SK-N-SH (cell line): ENCODE measurements at regions not wholly inside any gene's neighbourhood (a gene's known extent, or its start where the extent isn't known, plus 50 kb on each side); places are given as distances from the start of the nearest gene placed in this dataset.

ENCODE experiments used
- CTCF ChIA-PET: fragments of 300-600, 350-600 bp; formaldehyde crosslinking; extraction: SDS; loops from one replicate; lab custom pipeline; 2021; lab: Yijun Ruan, JAX
- POLR2A ChIA-PET: fragments of 350-600 bp; sonication (Branson Sonifier 250); formaldehyde crosslinking; extraction: SDS; loops from one replicate; lab custom pipeline; 2020; ENCODE audit warnings: antibody characterized with exemption, inconsistent platforms; lab: Yijun Ruan, JAX
- DNase-seq: peaks from one replicate; pipeline ENCODE4 v3.0.0; 2012
- H2AFZ ChIP-seq: fragments of 200-600 bp; sonication (generic); 2 replicates; pipeline ENCODE4 v1.8.1; 2016; ENCODE audit warnings: antibody characterized with exemption, mild to moderate bottlenecking, low read depth
- H3F3A ChIP-seq: fragments of 200-600 bp; sonication (generic); replicated peaks from 2 replicates; pipeline ENCODE3; 2016; ENCODE audit warnings: antibody characterized with exemption, mild to moderate bottlenecking; ENCODE audit not compliant: insufficient read depth
- H3K27ac ChIP-seq, 2 experiments: fragments of 200-500 bp in 1 of 2; fragments of 200-600 bp in 1 of 2; sonication (Bioruptor generic) in 1 of 2; sonication (generic), shearing (Covaris generic) in 1 of 2; 2 replicates each; pipeline versions ENCODE4 v1.5.1 to v1.6.1; 2014 to 2016; ENCODE audit warnings: low read depth in 2 of 2, inconsistent platforms in 1 of 2, low read length in 1 of 2, mild to moderate bottlenecking in 1 of 2, mixed read lengths in 1 of 2
- H3K27me3 ChIP-seq: fragments of 200-600 bp; sonication (generic), shearing (Covaris generic); 2 replicates; pipeline ENCODE4 v1.6.1; 2016; ENCODE audit warnings: mixed run types; ENCODE audit not compliant: insufficient read depth
- H3K36me3 ChIP-seq, 2 experiments: fragments of 200-500 bp in 1 of 2; fragments of 200-600 bp in 1 of 2; sonication (Bioruptor generic) in 1 of 2; sonication (generic) in 1 of 2; replicated peaks in 1 of 2; 2 replicates each; pipeline versions ENCODE3 to v1.5.1; 2014 to 2016; ENCODE audit warnings: low read length in 1 of 2, mild to moderate bottlenecking in 1 of 2; ENCODE audit not compliant: insufficient read depth in 2 of 2, control insufficient read depth in 1 of 2
- H3K4me1 ChIP-seq, 2 experiments: fragments of 200-500 bp in 1 of 2; fragments of 200-600 bp in 1 of 2; sonication (Bioruptor generic) in 1 of 2; sonication (generic), shearing (Covaris generic) in 1 of 2; 2 replicates each; pipeline versions ENCODE4 v1.5.1 to v1.6.1; 2014 to 2016; ENCODE audit warnings: low read depth in 1 of 2, low read length in 1 of 2, mixed run types in 1 of 2; ENCODE audit not compliant: insufficient read depth in 2 of 2, control insufficient read depth in 1 of 2
- H3K4me2 ChIP-seq: fragments of 200-600 bp; sonication (generic), shearing (Covaris generic); 2 replicates; pipeline ENCODE4 v1.6.1; 2017; ENCODE audit warnings: mixed run types
- H3K4me3 ChIP-seq, 2 experiments: fragments of 200-500 bp in 1 of 2; fragments of 200-600 bp in 1 of 2; sonication (Bioruptor generic) in 1 of 2; sonication (generic), shearing (Covaris generic) in 1 of 2; 2 replicates each; pipeline versions ENCODE4 v1.5.1 to v1.8.1; 2014 to 2016; ENCODE audit warnings: low read depth in 2 of 2, inconsistent platforms in 1 of 2, low read length in 1 of 2, mild to moderate bottlenecking in 1 of 2, mixed read lengths in 1 of 2, moderate library complexity in 1 of 2
- H3K79me2 ChIP-seq: fragments of 200-600 bp; sonication (generic); 2 replicates; pipeline ENCODE4 v1.8.1; 2017; ENCODE audit warnings: mild to moderate bottlenecking; ENCODE audit not compliant: insufficient read depth
- H3K9ac ChIP-seq: fragments of 200-600 bp; sonication (generic); 2 replicates; pipeline ENCODE4 v1.6.1; 2017; ENCODE audit warnings: mixed run types
- H3K9me2 ChIP-seq: fragments of 200-600 bp; sonication (generic); 2 replicates; pipeline ENCODE4 v1.6.1; 2017; ENCODE audit warnings: mixed run types
- H3K9me3 ChIP-seq: fragments of 200-600 bp; sonication (generic); 2 replicates; pipeline ENCODE4 v1.6.1; 2017; ENCODE audit warnings: mixed run types, mild to moderate bottlenecking, moderate library complexity
- H4K20me1 ChIP-seq: fragments of 200-600 bp; sonication (generic); 2 replicates; pipeline ENCODE4 v1.6.1; 2017; ENCODE audit warnings: mild to moderate bottlenecking, mixed run types; ENCODE audit not compliant: insufficient read depth
- CHD2 ChIP-seq: fragments of 150-350 bp; IDR thresholded peaks from 2 replicates; pipeline ENCODE4 v1.6.1; 2018; ENCODE audit warnings: low read length; ENCODE audit not compliant: partially characterized antibody
- ELF1 ChIP-seq: IDR thresholded peaks from 2 replicates; pipeline ENCODE4 v1.4.0; 2012
- EP300 ChIP-seq, 2 experiments: IDR thresholded peaks; 2 replicates each; pipeline versions ENCODE4 v1.4.0 to v1.6.1; 2012; ENCODE audit warnings: borderline replicate concordance in 1 of 2, low read depth in 1 of 2, low read length in 1 of 2
- FOXM1 ChIP-seq: IDR thresholded peaks from 2 replicates; pipeline ENCODE4 v1.4.0; 2012; ENCODE audit warnings: low read depth, mild to moderate bottlenecking
- GABPA ChIP-seq: IDR thresholded peaks from 2 replicates; pipeline ENCODE4 v1.4.0; 2012; ENCODE audit warnings: low read depth, mild to moderate bottlenecking
- GATA2 ChIP-seq: sonication (generic); formaldehyde crosslinking; IDR thresholded peaks from 2 replicates; pipeline ENCODE4 v1.5.0; 2020; ENCODE audit warnings: mild to moderate bottlenecking, missing genetic modification reagents
- RCOR1 ChIP-seq: fragments of 150-350 bp; IDR thresholded peaks from 2 replicates; pipeline ENCODE4 v1.6.1; 2017; ENCODE audit warnings: antibody characterized with exemption, low read length
- REST ChIP-seq: IDR thresholded peaks from 2 replicates; pipeline ENCODE4 v1.6.1; 2012; ENCODE audit warnings: mild to moderate bottlenecking, low read depth, low read length, moderate library complexity
- RFX5 ChIP-seq: IDR thresholded peaks from 2 replicates; pipeline ENCODE4 v1.6.1; 2012; ENCODE audit warnings: mild to moderate bottlenecking, improper control_type of control experiment, low read length
- RXRA ChIP-seq: IDR thresholded peaks from 2 replicates; pipeline ENCODE4 v1.4.0; 2012; ENCODE audit warnings: low read depth, mild to moderate bottlenecking, borderline replicate concordance
- SIN3A ChIP-seq: IDR thresholded peaks from 2 replicates; pipeline ENCODE4 v1.6.1; 2012; ENCODE audit warnings: low read depth, mild to moderate bottlenecking, low read length, moderate library complexity, borderline replicate concordance
- TAF1 ChIP-seq: IDR thresholded peaks from 2 replicates; pipeline ENCODE4 v1.6.1; 2012; ENCODE audit warnings: low read depth, mild to moderate bottlenecking, low read length, moderate library complexity, borderline replicate concordance
- TEAD4 ChIP-seq: IDR thresholded peaks from 2 replicates; pipeline ENCODE4 v1.4.0; 2012; ENCODE audit warnings: mild to moderate bottlenecking, borderline replicate concordance; ENCODE audit not compliant: insufficient read depth
- USF1 ChIP-seq: IDR thresholded peaks from 2 replicates; pipeline ENCODE4 v1.4.0; 2012; ENCODE audit warnings: low read depth, borderline replicate concordance
- YY1 ChIP-seq: IDR thresholded peaks from 2 replicates; pipeline ENCODE4 v1.4.0; 2012; ENCODE audit warnings: low read depth, mild to moderate bottlenecking
- WGBS: methylation state at CpG from one replicate; pipeline ENCODE4 v1.1.6; 2017; ENCODE audit warnings: low lambda C conversion rate; 5-methylcytosine and 5-hydroxymethylcytosine counted together
- TF ChIP-seq, protein P1 (sequence below): fragments of 150-350 bp; IDR thresholded peaks from 2 replicates; pipeline ENCODE4 v1.6.1; 2016; ENCODE audit warnings: mild to moderate bottlenecking, low read depth, low read length
- TF ChIP-seq, protein P2 (sequence below): fragments of 150-350 bp; IDR thresholded peaks from 2 replicates; pipeline ENCODE4 v1.6.1; 2017; ENCODE audit warnings: antibody characterized with exemption, low read length, low read depth, borderline replicate concordance
- TF ChIP-seq, protein P3 (sequence below): IDR thresholded peaks from 2 replicates; pipeline ENCODE4 v1.4.0; 2012; ENCODE audit warnings: low read depth, borderline replicate concordance

DNA sequence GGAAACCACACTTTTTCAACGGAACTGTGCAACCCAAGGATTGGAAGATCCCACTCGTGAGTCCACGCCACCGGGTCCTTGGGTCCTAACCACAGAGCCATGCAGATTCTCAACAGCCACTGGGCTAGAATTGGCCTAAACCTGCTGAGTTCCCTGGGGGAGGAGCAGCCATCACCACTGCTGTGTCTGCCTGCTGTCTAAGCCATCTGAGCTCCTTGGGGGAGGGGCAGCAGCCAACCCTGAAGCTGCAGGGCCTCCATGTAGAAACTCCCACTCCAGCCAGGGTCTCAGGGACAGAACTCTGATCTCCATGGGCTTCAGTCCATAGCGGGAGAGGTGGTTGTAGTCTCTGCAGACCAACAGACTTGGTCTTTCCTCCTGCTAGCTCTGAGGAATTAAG is 154.6 kb upstream of the VGLL2 start:
- CTCF ChIA-PET = no interaction called here
- Histone ChIP-seq H3K4me3 (no peak overlapping the region), H3K27me3 (no peaks in the 10 kb centered on the region), H2AFZ (no peak overlapping the region), H3K36me3 (no peaks in the 10 kb centered on the region), H3K9ac (no peak overlapping the region), H4K20me1 (no peaks in the 10 kb centered on the region), H3K9me2 (no peaks in the 10 kb centered on the region), H3K9me3 (no peaks in the 10 kb centered on the region), H3K4me2 (no peak overlapping the region), H3F3A (no peaks in the 10 kb centered on the region), H3K4me1 (no peaks in the 10 kb centered on the region), H3K79me2 (no peaks in the 10 kb centered on the region), H3K27ac (no peak overlapping the region)
- POLR2A ChIA-PET = no interaction called here
- TF ChIP-seq ELF1 (no peak), EP300 (IDR thresholded peaks at IDR 0.05; ENCODE audit: borderline replicate concordance in 1 of 2, low read depth in 1 of 2, low read length in 1 of 2) (no peak), CHD2 (no peak), RXRA (no peak), FOXM1 (no peak), SIN3A (no peak)
- TF ChIP-seq, protein P1, sequence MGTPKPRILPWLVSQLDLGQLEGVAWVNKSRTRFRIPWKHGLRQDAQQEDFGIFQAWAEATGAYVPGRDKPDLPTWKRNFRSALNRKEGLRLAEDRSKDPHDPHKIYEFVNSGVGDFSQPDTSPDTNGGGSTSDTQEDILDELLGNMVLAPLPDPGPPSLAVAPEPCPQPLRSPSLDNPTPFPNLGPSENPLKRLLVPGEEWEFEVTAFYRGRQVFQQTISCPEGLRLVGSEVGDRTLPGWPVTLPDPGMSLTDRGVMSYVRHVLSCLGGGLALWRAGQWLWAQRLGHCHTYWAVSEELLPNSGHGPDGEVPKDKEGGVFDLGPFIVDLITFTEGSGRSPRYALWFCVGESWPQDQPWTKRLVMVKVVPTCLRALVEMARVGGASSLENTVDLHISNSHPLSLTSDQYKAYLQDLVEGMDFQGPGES = no peak
- 4% methylated on average over 4 of the region's 5 CpGs for WGBS
- no peak for DNase-seq

DNA sequence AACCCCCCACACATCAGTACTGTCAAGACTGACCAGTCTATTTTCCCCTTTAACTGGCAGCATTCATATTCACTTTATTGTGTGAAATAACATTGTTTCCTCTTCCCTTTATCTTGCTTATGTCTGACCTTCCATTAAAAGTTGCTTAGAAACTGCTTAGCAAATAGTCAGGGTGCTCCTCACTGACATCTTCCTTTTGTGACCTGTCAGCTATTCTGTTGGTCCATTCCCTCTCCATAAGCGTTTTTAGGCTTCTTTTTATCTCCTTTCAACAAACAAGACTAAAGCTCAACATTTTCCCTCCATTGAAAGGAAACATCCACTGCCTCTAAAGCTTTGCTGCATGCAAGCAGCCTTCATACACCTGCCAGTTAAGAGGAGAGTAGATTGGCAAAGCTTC is 147.7 kb upstream of the VGLL2 start:
- no peaks in the 10 kb centered on the region for H3K9me3 ChIP-seq
- no peak overlapping the region for H2AFZ ChIP-seq
- no peaks in the 10 kb centered on the region for H4K20me1 ChIP-seq
- H3K4me1 ChIP-seq = no peaks in the 10 kb centered on the region
- no peaks in the 10 kb centered on the region for H3K27me3 ChIP-seq
- POLR2A ChIA-PET = no interaction called here
- WGBS = 0% methylated on average over 1 of the region's 1 CpG
- DNase-seq = no peak
- no peaks in the 10 kb centered on the region for H3K9me2 ChIP-seq
- H3K4me3 ChIP-seq = no peak overlapping the region
- CTCF ChIA-PET = no interaction called here
- no peak overlapping the region for H3K27ac ChIP-seq
- H3K79me2 ChIP-seq = no peaks in the 10 kb centered on the region
- H3K9ac ChIP-seq = no peak overlapping the region
- H3F3A ChIP-seq = no peaks in the 10 kb centered on the region
- H3K36me3 ChIP-seq = no peaks in the 10 kb centered on the region
- H3K4me2 ChIP-seq = no peak overlapping the region
- TF ChIP-seq, protein P1 = no peak
- TF ChIP-seq, protein P2, sequence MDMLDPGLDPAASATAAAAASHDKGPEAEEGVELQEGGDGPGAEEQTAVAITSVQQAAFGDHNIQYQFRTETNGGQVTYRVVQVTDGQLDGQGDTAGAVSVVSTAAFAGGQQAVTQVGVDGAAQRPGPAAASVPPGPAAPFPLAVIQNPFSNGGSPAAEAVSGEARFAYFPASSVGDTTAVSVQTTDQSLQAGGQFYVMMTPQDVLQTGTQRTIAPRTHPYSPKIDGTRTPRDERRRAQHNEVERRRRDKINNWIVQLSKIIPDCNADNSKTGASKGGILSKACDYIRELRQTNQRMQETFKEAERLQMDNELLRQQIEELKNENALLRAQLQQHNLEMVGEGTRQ = no peak
- no peak for TF ChIP-seq YY1
- TF ChIP-seq GABPA = no peak
- TF ChIP-seq RFX5 = no peak
- no peak for TF ChIP-seq RCOR1
- no peak for TF ChIP-seq GATA2 (CRISPR knock-in tag)
- no peak for TF ChIP-seq TEAD4
- no peak for TF ChIP-seq REST
- no peak for TF ChIP-seq USF1
- TF ChIP-seq FOXM1 = no peak
- TF ChIP-seq TAF1 = no peak
- TF ChIP-seq, protein P3, sequence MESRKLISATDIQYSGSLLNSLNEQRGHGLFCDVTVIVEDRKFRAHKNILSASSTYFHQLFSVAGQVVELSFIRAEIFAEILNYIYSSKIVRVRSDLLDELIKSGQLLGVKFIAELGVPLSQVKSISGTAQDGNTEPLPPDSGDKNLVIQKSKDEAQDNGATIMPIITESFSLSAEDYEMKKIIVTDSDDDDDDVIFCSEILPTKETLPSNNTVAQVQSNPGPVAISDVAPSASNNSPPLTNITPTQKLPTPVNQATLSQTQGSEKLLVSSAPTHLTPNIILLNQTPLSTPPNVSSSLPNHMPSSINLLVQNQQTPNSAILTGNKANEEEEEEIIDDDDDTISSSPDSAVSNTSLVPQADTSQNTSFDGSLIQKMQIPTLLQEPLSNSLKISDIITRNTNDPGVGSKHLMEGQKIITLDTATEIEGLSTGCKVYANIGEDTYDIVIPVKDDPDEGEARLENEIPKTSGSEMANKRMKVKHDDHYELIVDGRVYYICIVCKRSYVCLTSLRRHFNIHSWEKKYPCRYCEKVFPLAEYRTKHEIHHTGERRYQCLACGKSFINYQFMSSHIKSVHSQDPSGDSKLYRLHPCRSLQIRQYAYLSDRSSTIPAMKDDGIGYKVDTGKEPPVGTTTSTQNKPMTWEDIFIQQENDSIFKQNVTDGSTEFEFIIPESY = no peak
